GM12878 (cell line): ENCODE measurements at regions not wholly inside any gene's neighbourhood (a gene's known extent, or its start where the extent isn't known, plus 50 kb on each side); places are given as distances from the start of the nearest gene placed in this dataset.

Experiments used
- ATAC-seq: fragments of 200-7000 bp; cut with Tn5 transposase; 3 replicates; pipeline ENCODE4 v1.9.1; 2020; ENCODE audit warnings: mild to moderate bottlenecking, moderate library complexity
- BruUV-seq: library from RNA; stranded (reverse); fragments of 400-500 nt; replicated peaks from 2 replicates; lab custom pipeline; 2021; lab: Mats Ljungman, UMichigan
- CTCF ChIA-PET: fragments of 300-600 bp; sonication (Branson Sonifier 250); formaldehyde crosslinking; extraction: SDS; loops from one replicate; lab custom pipeline; 2021; ENCODE audit warnings: inconsistent platforms; lab: Yijun Ruan, JAX
- POLR2A ChIA-PET: fragments of 350-600 bp; formaldehyde crosslinking; extraction: SDS; loops from one replicate; lab custom pipeline; 2021; ENCODE audit warnings: inconsistent platforms; lab: Charles Lee
- RAD21 ChIA-PET: fragments of 300-600 bp; sonication (Branson Sonifier 250); formaldehyde crosslinking; loops from one replicate; lab custom pipeline; 2023; ENCODE audit warnings: antibody characterized with exemption; ENCODE audit not compliant: unreplicated experiment; lab: Charles Lee
- SMC1A ChIA-PET: fragments of 300-600 bp; sonication (Branson Sonifier 250); formaldehyde crosslinking; loops from one replicate; lab custom pipeline; 2023; ENCODE audit not compliant: unreplicated experiment, uncharacterized antibody; lab: Charles Lee
- DNase-seq: peaks from one replicate; pipeline ENCODE4 v3.0.0-alpha.2; 2011; ENCODE audit warnings: low read depth, low spot score
- FAIRE-seq: peaks from 3 replicates; lab custom pipeline; 2011; peaks lifted over from hg19 to GRCh38; lab: Jason Lieb, UNC
- H2AFZ ChIP-seq: 2 replicates; pipeline ENCODE4 v1.6.0; 2011; ENCODE audit warnings: low read depth, low read length, control low read depth; ENCODE audit not compliant: control insufficient read depth
- H3K27ac ChIP-seq: 2 replicates; pipeline ENCODE4 v1.5.1; 2011; ENCODE audit warnings: control low read depth; ENCODE audit not compliant: control insufficient read depth, insufficient read depth
- H3K27me3 ChIP-seq, 2 experiments: replicated peaks in 1 of 2; 2 replicates each; pipeline versions ENCODE4 v1.6.0 to v1.6.1; 2011; ENCODE audit warnings: low read length in 1 of 2; ENCODE audit not compliant: control insufficient read depth in 2 of 2, insufficient read depth in 2 of 2
- H3K36me3 ChIP-seq, 2 experiments: 2 replicates each; pipeline ENCODE4 v1.5.1; 2011; ENCODE audit warnings: low read length in 1 of 2; ENCODE audit not compliant: control insufficient read depth in 2 of 2, insufficient read depth in 2 of 2
- H3K4me1 ChIP-seq: 2 replicates; pipeline ENCODE4 v1.6.1; 2011; ENCODE audit warnings: mild to moderate bottlenecking, low read length, moderate library complexity, mixed read lengths; ENCODE audit not compliant: control insufficient read depth, insufficient read depth
- H3K4me2 ChIP-seq: 2 replicates; pipeline ENCODE4 v1.6.0; 2011; ENCODE audit warnings: control low read depth; ENCODE audit not compliant: control insufficient read depth, insufficient read depth
- H3K4me3 ChIP-seq: fragments of 200-600 bp; sonication (generic); 2 replicates; pipeline ENCODE4 v1.5.1; 2016
- H3K79me2 ChIP-seq: 2 replicates; pipeline ENCODE4 v1.6.0; 2011; ENCODE audit warnings: low read length; ENCODE audit not compliant: control insufficient read depth, insufficient read depth
- H3K9ac ChIP-seq: 2 replicates; pipeline ENCODE4 v1.8.0; 2011; ENCODE audit warnings: low read length, control low read depth, mixed read lengths; ENCODE audit not compliant: control insufficient read depth, insufficient read depth
- H3K9me3 ChIP-seq: replicated peaks from 3 replicates; pipeline ENCODE4 v1.5.1; 2011; ENCODE audit warnings: mild to moderate bottlenecking, low read length; ENCODE audit not compliant: control insufficient read depth, insufficient read depth
- H4K20me1 ChIP-seq: 2 replicates; pipeline ENCODE4 v1.6.0; 2011; ENCODE audit not compliant: control insufficient read depth, insufficient read depth
- ATF3 ChIP-seq: IDR thresholded peaks from 2 replicates; pipeline ENCODE4 v1.6.1; 2011; ENCODE audit warnings: low read depth, mild to moderate bottlenecking, low read length, moderate library complexity, borderline replicate concordance; ENCODE audit errors: extremely low read depth
- DPF2 ChIP-seq: fragments of 450-650 bp; IDR thresholded peaks from 2 replicates; pipeline ENCODE4 v1.6.1; 2017; ENCODE audit warnings: mild to moderate bottlenecking
- E2F8 ChIP-seq: fragments of 450-650 bp; IDR thresholded peaks from 2 replicates; pipeline ENCODE4 v1.6.1; 2018; ENCODE audit warnings: mild to moderate bottlenecking, low read depth, moderate library complexity; ENCODE audit not compliant: partially characterized antibody
- HDAC2 ChIP-seq: fragments of 200-600 bp; sonication (generic); IDR thresholded peaks from 2 replicates; pipeline ENCODE4 v1.6.1; 2017
- JUND ChIP-seq: IDR thresholded peaks from 2 replicates; pipeline ENCODE4 v1.6.1; 2012; ENCODE audit warnings: low read depth, mild to moderate bottlenecking, low read length, improper control_type of control experiment, moderate library complexity
- MAX ChIP-seq: IDR thresholded peaks from 2 replicates; pipeline ENCODE4 v1.6.1; 2012; ENCODE audit warnings: low read depth, low read length, improper control_type of control experiment
- MXI1 ChIP-seq: fragments of 150-350 bp; IDR thresholded peaks from 2 replicates; pipeline ENCODE4 v1.6.1; 2011; ENCODE audit warnings: low read depth, mild to moderate bottlenecking, inconsistent platforms, low read length, improper control_type of control experiment
- NFXL1 ChIP-seq: fragments of 450-650 bp; IDR thresholded peaks from 2 replicates; pipeline ENCODE4 v1.6.1; 2017; ENCODE audit warnings: antibody characterized with exemption, mild to moderate bottlenecking, borderline replicate concordance
- POU2F2 ChIP-seq: IDR thresholded peaks from 3 replicates; pipeline ENCODE4 v1.6.1; 2011; ENCODE audit warnings: low read depth, mild to moderate bottlenecking, low read length, borderline replicate concordance
- PRDM15 ChIP-seq: fragments of 450-650 bp; formaldehyde crosslinking; IDR thresholded peaks from 2 replicates; pipeline ENCODE4 v1.4.0; 2020; ENCODE audit warnings: mild to moderate bottlenecking, moderate library complexity
- SMAD1 ChIP-seq: fragments of 450-650 bp; IDR thresholded peaks from 2 replicates; pipeline ENCODE4 v1.6.1; 2018; ENCODE audit warnings: mild to moderate bottlenecking, low read depth; ENCODE audit not compliant: partially characterized antibody
- SMAD5 ChIP-seq: IDR thresholded peaks from 2 replicates; pipeline ENCODE4 v1.6.1; 2016; ENCODE audit warnings: antibody characterized with exemption, low read depth
- SUPT20H ChIP-seq: IDR thresholded peaks from 2 replicates; pipeline ENCODE4 v1.6.1; 2011; ENCODE audit warnings: low read depth, mild to moderate bottlenecking, low read length, moderate library complexity, borderline replicate concordance; ENCODE audit not compliant: control insufficient read depth
- TARDBP ChIP-seq: IDR thresholded peaks from 2 replicates; pipeline ENCODE4 v1.6.1; 2016; ENCODE audit warnings: borderline replicate concordance
- TCF7 ChIP-seq: IDR thresholded peaks from 2 replicates; pipeline ENCODE4 v1.6.1; 2014; ENCODE audit warnings: antibody characterized with exemption, borderline replicate concordance
- in situ Hi-C: fragments of 300-500 bp; cut with MboI; formaldehyde crosslinking; loops from 9 replicates; pipeline ENCODE4 v1.14.3; 2018; ENCODE audit warnings: mixed read lengths
- intact Hi-C: fragments of 100-400 bp; cut with micrococcal nuclease; formaldehyde crosslinking; loops from one replicate; pipeline ENCODE4 v1.14.2; 2022; ENCODE audit not compliant: unreplicated experiment

- BruUV-seq = no TSS peak
- in situ Hi-C loops (no loop called here), intact Hi-C loops (no loop called here)
- no peak overlapping the region for H3K4me3 ChIP-seq
- H3K79me2 ChIP-seq = no peaks in the 10 kb centered on the region
- no peak overlapping the region for H2AFZ ChIP-seq
- no peak overlapping the region for H3K9ac ChIP-seq
- H3K27me3 ChIP-seq = no peaks in the 10 kb centered on the region
- H3K4me2 ChIP-seq = no peak overlapping the region
- no peaks in the 10 kb centered on the region for H3K36me3 ChIP-seq
- DNase-seq (no peak), ATAC-seq (no peak), FAIRE-seq (no peak)
- H4K20me1 ChIP-seq = no peaks in the 10 kb centered on the region
- ChIA-PET SMC1A (interaction anchor here (0.6 to 1.9 kb wide), 2 partner anchors 11 to 746 kb away, joined by 3 to 7 read pairs; no protein-coding TSS in a partner anchor), CTCF (interaction anchor here (1.1 to 2.1 kb wide), 3 partner anchors 11 to 51 kb away, joined by 3 to 4 read pairs (median 4); no protein-coding TSS in a partner anchor), RAD21 (no interaction called here), POLR2A (interaction anchor here (1.4 kb wide), 1 partner anchor 56 kb away, joined by 3 read pairs; no protein-coding TSS in a partner anchor)
- no peaks in the 10 kb centered on the region for H3K4me1 ChIP-seq
- TF ChIP-seq JUND = no peak
- no peak for TF ChIP-seq PRDM15
- no peak for TF ChIP-seq ATF3
- TF ChIP-seq TARDBP = no peak
- TF ChIP-seq HDAC2 = no peak
- no peak for TF ChIP-seq MXI1
- TF ChIP-seq MAX = no peak
- TF ChIP-seq SMAD1 = no peak
- TF ChIP-seq E2F8 = no peak
- TF ChIP-seq TCF7 = no peak
- TF ChIP-seq SMAD5 = no peak
- no peak for TF ChIP-seq NFXL1
- TF ChIP-seq DPF2 = no peak
- TF ChIP-seq SUPT20H = no peak
- TF ChIP-seq POU2F2 = no peak
- no peak overlapping the region for H3K27ac ChIP-seq
- H3K9me3 ChIP-seq = no peaks in the 10 kb centered on the region
Observed at GRCh38 chr12:74482115-74482514, 55.5 kb upstream of the ATXN7L3B start.
